NCI-H2029 treated with DMSO at 0.1 percent for 48 hours (cell line): ENCODE measurements at regions not wholly inside any gene's neighbourhood (a gene's known extent, or its start where the extent isn't known, plus 50 kb on each side); places are given as distances from the start of the nearest gene placed in this dataset.
A peak's percentile ranks its signal among the peaks of the same experiment; 100 is the strongest.
"Not testable (repeated sequence)": the region's sequence is repeated elsewhere in the genome, so short reads cannot be mapped to it uniquely, and the experiment has no call there.

ENCODE experiments used
- DNase-seq: peaks from one replicate; lab custom pipeline; 2025; lab: John Stamatoyannopoulos, UW

DNA sequence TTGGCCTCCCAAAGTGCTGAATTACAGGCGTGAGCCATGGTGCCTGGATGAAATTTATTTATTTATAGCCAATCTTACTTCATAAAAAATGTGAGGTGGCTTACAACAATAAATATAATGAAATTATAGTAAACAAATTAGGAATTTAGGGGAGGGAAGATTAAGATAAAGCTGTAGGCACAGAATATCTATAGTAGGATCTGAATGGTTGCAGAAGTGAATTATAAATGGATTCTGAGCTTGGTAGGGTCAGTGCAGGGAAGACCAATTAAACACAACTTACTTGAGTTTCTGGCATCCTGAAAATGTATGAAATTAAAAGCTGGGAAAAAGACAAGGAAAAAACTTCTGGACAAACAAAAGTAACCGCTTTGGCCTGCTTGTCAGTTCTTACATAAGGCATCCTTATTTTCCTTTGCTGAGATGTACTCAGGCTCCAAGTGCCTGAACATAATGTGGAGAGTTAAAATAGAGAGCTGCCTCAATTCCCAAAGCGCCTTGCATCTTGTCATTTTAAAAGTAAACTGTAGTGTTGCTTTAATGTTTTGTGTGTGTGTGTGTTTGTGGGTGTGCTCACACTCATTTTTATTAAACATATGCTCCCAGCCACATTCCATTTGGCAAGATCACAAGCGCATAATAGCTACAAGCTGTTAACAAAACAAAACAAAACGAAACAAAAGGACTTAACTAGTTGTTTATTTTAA lies 247.3 kb downstream of the S1PR1 start:
- no peak for DNase-seq

- no peak for DNase-seq
Measured at GRCh38 chr1:101484689-101485338, 248.0 kb downstream of the S1PR1 start.

GRCh38 chr1:101485712-101486111 lies 248.9 kb downstream of the S1PR1 start:
- no peak for DNase-seq

DNA sequence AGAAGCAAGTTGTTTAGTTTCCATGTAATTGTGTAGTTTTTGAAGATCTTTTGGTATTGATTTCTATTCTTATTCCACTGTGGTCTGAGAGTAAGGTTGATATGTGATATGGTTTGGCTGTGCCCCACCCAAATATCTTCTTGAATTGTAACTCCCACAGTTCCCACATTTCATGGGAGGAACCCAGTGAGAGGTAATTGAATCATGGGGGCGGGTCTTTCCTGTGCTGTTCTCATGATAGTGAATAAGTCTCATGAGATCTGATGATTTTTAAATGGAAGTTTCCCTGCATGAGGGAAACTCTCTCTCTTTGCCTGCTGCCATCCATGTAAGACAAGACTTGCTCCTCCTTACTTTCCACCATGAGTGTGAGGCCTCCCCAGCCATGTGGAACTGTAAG lies 255.3 kb downstream of the S1PR1 start:
- DNase-seq, result not testable (repeated sequence)

GRCh38 chr1:101493920-101494319 lies 257.1 kb downstream of the S1PR1 start:
- not testable (repeated sequence) for DNase-seq

DNA sequence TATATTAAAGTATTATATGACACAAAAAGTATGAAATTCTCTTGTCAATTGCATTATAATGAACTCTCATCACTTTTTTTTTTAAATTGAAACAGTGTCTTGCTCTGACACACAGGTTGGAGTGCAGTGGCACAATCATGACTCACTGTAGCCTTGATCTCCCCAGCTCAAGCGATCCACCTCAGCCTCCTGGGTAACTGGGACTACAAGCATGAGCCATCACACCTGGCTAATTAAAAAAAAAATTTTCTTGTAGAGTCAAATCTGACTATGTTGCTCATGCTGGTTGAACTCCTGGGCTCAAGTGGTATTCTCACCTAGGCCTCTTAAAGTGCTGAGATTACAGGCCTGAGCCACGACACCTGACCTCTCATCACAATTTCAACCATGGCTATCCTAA lies 259.3 kb downstream of the S1PR1 start:
- DNase-seq, result no peak

- DNase-seq, result no peak
Measured at GRCh38 chr1:101497881-101498559, 261.2 kb downstream of the S1PR1 start.

- not testable (repeated sequence) for DNase-seq
Measured at GRCh38 chr1:101504106-101504505, 267.3 kb downstream of the S1PR1 start.

- not testable (repeated sequence) for DNase-seq
Measured at GRCh38 chr1:101505240-101505639, 268.4 kb downstream of the S1PR1 start.

- peak; percentile 9 for DNase-seq
Measured at GRCh38 chr1:101506541-101507164, 269.8 kb downstream of the S1PR1 start.

DNA sequence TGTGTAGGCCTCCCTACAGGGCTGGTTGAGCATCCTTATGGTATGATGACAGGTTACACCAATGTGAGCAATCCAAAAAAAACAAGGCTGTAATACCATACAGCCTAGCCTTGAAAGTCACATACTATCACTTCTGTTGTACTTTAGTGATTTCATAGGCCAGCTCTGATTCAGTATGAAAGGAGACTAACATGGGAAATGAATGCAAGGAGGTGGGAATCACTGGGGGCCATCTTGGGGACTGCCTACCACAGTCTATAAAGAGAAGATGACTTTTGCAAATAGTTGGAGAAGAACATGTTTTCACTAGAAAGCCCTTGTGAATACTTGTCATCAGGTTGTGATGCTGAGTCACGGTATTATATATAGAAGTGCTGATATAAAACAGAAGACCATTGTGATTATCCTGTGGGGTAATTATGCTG lies 270.7 kb downstream of the S1PR1 start:
- no peak for DNase-seq

DNA sequence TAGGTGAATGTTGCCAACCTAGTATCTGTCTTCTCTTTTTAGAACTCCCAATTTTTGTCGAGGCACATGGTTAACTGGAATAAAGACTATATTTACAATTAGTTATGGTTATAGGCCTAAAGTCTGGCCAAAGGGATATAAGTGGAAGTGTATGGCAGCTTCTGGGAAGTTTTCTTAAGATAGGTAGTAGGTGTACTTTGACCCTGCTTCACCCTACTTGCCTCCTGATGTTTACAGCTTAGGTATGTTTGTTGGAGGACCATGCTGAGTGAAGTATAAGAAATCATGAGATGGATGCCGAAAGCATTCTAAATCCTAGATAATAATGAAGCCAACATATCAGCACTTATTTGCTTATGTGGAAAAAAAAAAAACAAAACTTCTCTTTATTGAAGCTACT lies 272.1 kb downstream of the S1PR1 start:
- no peak for DNase-seq

DNA sequence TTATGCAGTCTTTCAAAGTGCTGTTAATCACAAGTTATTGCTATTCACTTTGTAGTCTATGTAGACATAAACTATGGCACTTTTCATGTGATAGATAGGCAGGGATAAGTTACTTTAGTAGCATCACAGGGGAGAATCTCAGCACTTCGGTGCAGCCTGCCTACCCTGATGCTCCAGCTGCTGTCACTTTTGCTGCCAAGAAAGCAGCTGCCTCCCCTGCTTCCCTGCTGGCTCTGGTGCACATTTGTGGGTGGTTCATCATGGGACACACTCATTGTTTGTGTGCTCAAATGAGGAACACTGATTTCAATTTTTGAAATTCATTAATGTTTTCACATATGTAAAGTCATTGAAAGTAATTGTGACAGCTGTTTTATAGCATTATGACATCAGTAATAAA lies 272.6 kb downstream of the S1PR1 start:
- no peak for DNase-seq

- DNase-seq, result no peak
Measured at GRCh38 chr1:101511202-101511891, 274.5 kb downstream of the S1PR1 start.

DNA sequence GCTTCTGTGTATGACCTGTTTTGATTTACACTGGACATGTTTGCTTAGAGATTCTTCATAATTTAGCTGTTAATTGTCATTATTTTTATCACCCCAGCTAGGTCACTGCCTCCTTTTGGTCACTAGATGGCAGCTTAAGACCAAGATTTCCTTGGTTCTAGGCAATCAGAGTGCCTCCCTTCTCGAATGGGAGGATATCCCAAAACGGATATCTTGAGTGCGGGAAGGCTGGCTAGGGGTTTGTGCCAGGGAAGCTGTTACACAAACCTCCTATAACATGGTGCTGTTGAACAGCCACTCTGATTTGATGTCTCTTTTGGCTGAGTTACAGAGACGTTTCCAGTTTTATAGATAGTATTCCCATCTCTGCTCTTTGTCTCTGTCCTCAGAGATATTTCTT lies 283.5 kb downstream of the S1PR1 start:
- DNase-seq, result no peak

DNA sequence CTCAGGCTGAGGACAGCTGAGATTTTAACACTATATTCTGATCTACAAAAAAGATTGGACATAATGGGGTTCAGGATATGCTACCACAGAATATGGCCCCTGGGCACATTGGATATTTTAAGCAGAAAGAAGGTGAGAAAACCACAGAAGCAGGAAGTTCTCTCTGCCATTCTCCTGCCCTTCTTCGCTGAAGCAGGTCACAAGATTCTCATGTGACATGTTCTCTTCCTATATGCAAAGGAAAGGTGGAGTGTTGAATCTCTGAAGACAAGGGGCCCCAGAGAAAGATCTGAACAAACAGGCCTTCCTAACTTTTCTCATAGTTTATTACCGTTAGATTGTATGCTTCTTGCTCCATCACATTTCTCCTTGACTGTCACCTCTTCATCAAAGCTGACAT lies 285.7 kb downstream of the S1PR1 start:
- no peak for DNase-seq

- DNase-seq, result no peak
Measured at GRCh38 chr1:101526813-101527212, 290.0 kb downstream of the S1PR1 start.

GRCh38 chr1:101532377-101532776 lies 295.6 kb downstream of the S1PR1 start:
- DNase-seq, result no peak

- DNase-seq, result no peak
Measured at GRCh38 chr1:101540161-101540560, 303.3 kb downstream of the S1PR1 start.

DNA sequence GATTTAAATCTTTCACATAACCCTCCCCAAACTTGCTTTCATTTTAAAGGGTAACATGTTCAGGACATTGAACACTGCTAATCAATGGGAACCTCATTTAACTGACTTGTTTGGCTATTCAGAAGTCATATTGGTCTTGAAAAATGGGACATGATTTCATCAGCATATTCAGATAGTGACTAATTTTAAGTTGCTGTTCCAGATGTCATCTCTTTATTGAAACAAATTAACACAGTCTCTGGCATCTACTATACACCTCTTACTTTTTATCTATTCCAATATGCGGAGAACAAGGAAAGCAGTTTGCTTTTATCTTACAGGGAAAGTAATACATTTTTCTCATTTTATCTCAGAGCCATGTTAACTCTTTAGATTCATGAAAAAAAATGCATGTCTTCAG lies 310.1 kb downstream of the S1PR1 start:
- no peak for DNase-seq

- no peak for DNase-seq
Measured at GRCh38 chr1:101547357-101547756, 310.5 kb downstream of the S1PR1 start.

DNA sequence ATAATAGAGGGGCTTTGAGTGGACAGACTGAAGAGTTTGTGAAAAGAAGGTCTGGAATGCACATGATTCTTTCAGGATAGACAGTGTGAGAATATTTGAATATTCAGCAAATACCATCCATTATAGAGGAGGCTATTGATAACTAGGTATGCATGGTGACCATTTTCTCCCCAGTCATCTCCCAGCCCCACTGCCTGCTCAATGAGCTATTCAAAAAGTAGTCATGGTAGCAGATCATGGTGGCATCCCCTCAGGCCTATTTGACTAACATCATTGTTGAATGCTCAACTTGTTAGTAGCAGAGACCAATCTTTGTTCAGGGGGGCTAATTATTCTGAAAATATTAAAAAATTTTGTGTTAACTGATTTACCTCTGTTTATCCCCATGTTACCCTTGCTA lies 311.6 kb downstream of the S1PR1 start:
- DNase-seq, result no peak
